H1 (cell line): ENCODE measurements at regions not wholly inside any gene's neighbourhood (a gene's known extent, or its start where the extent isn't known, plus 50 kb on each side); places are given as distances from the start of the nearest gene placed in this dataset.

Experiments used
- CBX8 ChIP-seq: fragments of 300-800, 300-1000 bp; sonication (generic); IDR thresholded peaks from 2 replicates; pipeline ENCODE4 v1.7.1; 2016; ENCODE audit warnings: low read depth, low read length, borderline replicate concordance
- CREB1 ChIP-seq: IDR thresholded peaks from 2 replicates; pipeline ENCODE4 v1.6.1; 2012; ENCODE audit warnings: inconsistent platforms
- CTBP2 ChIP-seq: IDR thresholded peaks from 2 replicates; pipeline ENCODE4 v1.7.0; 2011; ENCODE audit warnings: borderline replicate concordance, mild to moderate bottlenecking, moderate library complexity, mixed read lengths, low read length; ENCODE audit not compliant: insufficient read depth, insufficient read length
- E2F6 ChIP-seq: IDR thresholded peaks from 2 replicates; pipeline ENCODE4 v1.6.1; 2012; ENCODE audit warnings: inconsistent platforms
- EGR1 ChIP-seq: IDR thresholded peaks from 2 replicates; pipeline ENCODE4 v1.6.1; 2011; ENCODE audit warnings: low read depth, low read length, borderline replicate concordance
- POLR2AphosphoS5 ChIP-seq: IDR thresholded peaks from 2 replicates; pipeline ENCODE4 v1.6.1; 2011; ENCODE audit warnings: low read depth, low read length

- TF ChIP-seq CTBP2 (no peak), CREB1 (no peak), E2F6 (no peak), CBX8 (no peak), POLR2AphosphoS5 (no peak), EGR1 (no peak)
Measured at GRCh38 chr10:113354711-113355110, 198.1 kb upstream of the HABP2 start (continued).
